HG02938 (cell line): ENCODE measurements at regions not wholly inside any gene's neighbourhood (a gene's known extent, or its start where the extent isn't known, plus 50 kb on each side); places are given as distances from the start of the nearest gene placed in this dataset.

ENCODE experiments used
- ATAC-seq: cut with Tn5 transposase; IDR thresholded peaks from one replicate; pipeline ENCODE4 v1.9.1; 2021; ENCODE audit warnings: mild to moderate bottlenecking, moderate library complexity; ENCODE audit not compliant: unreplicated experiment

- no peak for ATAC-seq
Measured at GRCh38 chr7:68484731-68485130, 1113.5 kb upstream of the AUTS2 start.

DNA sequence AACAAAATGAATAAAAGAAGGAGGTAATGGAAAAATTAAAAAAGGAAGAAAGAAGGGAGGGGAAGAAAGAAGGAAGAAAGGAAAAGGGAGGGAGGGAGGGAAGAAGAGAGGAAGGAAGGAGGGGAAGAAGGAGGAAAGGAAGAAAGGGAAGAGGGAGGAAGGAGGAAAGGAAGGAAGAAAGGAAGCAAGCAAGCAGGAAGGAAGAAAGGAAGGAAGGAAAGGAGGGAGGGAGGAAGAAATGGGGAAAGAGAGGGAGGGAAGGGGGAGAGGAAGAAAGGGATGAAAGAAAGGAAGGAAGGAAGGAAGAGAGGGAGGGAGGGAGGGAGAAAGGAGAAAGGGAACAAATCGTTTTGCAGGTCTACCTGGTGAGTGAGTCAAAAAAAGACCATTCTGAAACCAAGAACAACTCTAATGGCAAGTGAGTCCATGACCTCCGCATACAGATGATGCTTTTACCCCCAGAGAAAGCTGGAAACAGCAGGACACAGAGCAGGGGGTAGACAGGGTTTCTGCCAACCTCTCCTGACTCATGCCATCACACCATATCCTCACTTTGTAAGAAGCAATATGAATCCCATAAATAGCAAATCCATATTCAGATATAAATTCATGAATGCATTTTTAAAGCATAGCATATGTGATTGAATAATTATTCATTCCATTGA lies 1112.9 kb upstream of the AUTS2 start:
- ATAC-seq, result no peak

GRCh38 chr7:68488341-68489060 lies 1109.8 kb upstream of the AUTS2 start:
- ATAC-seq, result no peak

DNA sequence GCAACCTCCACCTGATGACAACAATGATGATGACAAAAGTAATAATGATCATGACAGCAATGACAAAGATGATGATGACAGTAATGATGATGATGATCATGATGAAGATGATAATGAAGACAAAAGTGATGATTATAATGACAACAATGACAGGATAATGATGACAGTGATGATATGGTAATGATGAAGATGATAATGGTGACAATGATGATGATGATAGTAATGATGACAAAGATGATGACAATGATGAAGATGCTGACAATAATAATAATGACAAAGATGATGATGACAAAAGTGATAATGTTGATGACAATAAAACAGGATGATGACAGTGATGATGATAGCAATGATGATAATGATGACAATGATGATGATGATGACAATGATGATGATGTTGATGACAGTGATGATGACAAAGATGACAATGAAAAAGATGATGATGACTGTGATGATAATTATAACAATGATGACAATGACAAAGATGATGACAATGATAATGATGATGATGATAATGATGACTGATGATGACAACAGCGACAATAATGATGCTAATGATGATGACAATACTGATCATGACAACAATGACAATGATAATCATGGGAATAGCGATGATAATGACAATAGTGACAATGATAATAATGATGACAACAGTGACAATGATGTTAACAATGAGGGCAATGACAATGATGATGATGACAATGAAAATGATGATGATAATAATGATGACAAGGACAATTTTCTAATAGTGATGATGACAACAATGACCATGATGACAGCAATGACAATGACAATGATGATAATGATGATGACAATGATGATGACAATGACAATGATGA lies 1106.5 kb upstream of the AUTS2 start:
- ATAC-seq, result no peak

DNA sequence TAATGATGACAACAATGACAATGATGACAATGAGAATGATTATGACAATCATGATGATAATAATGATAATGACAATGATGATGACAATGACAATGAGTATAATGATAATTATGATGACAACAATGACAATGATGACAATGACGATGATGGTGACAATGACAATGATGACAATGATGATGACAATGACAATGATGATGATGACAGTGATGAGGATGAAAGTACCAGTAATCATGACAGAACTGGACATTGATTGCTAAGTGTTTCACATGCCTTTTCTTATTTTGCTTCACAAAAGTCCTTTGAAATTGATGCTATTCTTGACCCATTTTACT lies 1106.0 kb upstream of the AUTS2 start:
- no peak for ATAC-seq

DNA sequence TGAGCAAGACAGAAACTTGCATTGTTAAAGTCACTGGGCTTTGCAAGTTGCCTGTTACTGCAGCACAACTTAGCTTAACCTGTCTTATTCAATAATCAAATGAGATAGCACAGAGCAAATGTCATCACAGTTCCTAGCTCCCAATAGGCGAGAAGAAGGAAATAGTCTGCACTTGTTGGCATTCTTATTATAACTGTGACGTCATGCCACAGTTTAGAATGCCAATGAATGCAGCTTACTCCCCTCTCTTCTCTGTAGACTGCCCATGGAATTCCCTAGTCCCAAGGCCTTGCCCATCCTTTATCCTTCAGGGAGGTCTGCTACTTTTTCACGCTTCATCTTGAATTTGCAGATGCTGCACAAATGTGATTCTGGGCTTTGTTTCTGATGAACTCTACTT lies 1094.9 kb upstream of the AUTS2 start:
- no peak for ATAC-seq

GRCh38 chr7:68504716-68505115 lies 1093.6 kb upstream of the AUTS2 start:
- ATAC-seq, result no peak

GRCh38 chr7:68505721-68506120 lies 1092.6 kb upstream of the AUTS2 start:
- no peak for ATAC-seq

- ATAC-seq, result no peak
Measured at GRCh38 chr7:68507668-68508067, 1090.6 kb upstream of the AUTS2 start.

GRCh38 chr7:68509054-68509453 lies 1089.2 kb upstream of the AUTS2 start:
- no peak for ATAC-seq

DNA sequence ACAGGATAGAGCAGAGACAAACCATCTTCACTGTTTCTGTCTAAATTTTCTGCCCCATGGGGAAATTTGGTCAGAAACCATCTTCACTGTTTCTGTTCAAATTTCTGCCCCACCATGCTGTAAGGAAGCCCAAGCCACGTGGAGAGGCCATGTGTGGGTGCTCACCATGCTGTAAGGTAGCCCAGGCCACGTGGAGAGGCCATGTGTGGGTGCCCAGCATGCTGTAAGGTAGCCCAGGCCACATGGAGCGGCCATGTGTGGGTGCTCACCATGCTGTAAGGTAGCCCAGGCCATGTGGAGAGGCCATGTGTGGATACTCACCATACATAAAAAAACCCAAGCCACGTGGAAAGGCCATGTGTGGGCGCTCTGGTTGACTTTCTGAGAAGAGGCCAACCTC lies 1088.7 kb upstream of the AUTS2 start:
- no peak for ATAC-seq

GRCh38 chr7:68511281-68511680 lies 1087.0 kb upstream of the AUTS2 start:
- ATAC-seq, result no peak

DNA sequence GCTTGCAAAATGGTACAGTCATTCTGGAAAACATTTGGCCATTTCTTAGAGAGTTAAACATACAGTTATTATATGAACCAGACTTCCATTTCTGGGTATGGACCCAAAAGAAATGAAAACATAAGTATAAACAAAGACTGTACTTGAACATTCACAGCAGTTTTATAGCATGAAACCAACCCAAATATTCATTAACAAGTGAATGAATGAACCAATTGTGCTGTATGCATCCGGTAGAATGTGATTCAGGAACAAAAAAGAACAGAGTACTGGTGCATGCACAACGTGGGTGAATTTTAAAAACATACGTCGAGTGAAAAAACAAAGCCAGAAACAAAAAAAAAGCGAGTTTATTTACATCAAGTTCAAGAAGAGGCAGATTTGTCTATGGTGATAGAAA lies 1085.8 kb upstream of the AUTS2 start:
- no peak for ATAC-seq

- ATAC-seq, result no peak
Measured at GRCh38 chr7:68518060-68518459, 1080.2 kb upstream of the AUTS2 start.

DNA sequence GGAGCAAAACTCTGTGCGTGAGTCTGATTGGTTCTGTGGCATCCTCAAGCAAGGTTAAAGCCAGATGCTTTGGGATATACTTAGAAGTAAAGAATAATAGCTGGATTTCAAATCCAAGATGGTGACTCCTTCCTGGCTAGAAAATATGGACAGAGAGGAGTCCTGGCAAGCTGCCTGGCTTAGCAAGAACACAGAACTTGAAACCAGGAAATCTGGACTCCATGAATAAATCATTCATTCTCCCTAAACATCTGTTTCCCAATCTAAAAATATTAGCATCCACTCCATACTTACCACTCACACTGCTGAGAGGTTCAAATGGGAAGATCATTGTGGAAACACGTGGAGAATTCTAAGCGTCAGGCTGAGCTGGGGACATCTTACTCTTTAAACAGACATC lies 1074.1 kb upstream of the AUTS2 start:
- no peak for ATAC-seq

- ATAC-seq, result no peak
Measured at GRCh38 chr7:68529221-68529620, 1069.1 kb upstream of the AUTS2 start.

DNA sequence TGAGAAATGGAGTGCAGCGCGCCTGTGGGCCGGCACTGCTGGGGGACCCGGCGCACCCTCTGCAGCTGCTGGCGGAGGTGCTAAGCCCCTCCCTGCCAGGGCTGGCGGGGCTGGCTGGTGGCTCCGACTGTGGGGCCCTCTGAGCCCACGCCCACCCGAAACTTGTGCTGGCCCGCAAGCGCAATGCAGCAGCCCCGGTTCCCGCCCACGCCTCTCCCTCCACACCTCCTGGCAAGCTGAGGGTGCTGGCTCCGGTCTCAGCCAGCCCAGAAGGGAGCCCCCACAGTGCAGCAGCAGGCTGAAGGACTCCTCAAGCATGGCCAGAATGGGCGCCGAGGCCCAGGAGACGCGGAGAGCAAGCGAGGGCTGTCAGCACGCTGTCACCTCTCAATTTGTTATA lies 1063.0 kb upstream of the AUTS2 start:
- ATAC-seq, result no peak

- ATAC-seq, result no peak
Measured at GRCh38 chr7:68537051-68537773, 1061.1 kb upstream of the AUTS2 start.

DNA sequence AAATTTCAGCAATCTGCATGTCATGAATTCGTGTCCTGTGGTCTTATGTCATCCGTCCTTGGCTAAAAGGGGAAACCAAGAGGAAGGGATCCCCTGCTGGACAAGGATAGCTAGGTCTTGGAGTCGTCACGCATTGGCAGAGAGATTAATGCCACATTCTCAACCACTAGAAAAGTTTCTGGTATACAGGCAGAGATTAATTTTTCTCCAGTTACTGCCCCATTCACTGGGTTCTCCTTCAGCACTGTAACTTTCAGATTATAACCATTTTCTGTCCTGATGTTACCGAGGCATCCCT lies 1060.6 kb upstream of the AUTS2 start:
- ATAC-seq, result no peak

DNA sequence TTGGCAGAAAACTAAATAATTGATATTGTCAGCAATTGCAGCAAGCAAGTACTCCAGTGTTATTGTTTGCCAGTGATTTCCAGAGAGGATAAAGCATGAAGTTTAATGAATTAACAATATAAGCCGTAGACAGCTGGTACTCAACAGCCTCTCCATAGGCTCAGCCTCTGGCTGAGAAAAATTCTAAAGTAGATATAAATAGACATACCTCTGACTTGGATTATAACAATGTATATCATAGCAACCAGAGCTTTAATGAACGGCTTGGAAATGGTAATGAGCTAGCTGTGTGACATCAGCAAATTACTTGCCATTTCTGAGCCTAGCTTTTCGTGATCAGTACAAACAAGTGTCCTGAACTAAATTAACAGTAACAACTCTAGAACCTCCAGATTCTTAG lies 1055.4 kb upstream of the AUTS2 start:
- no peak for ATAC-seq

- no peak for ATAC-seq
Measured at GRCh38 chr7:68544851-68545250, 1053.4 kb upstream of the AUTS2 start.

GRCh38 chr7:68547181-68547580 lies 1051.1 kb upstream of the AUTS2 start:
- ATAC-seq, result no peak
